ENCODE measurements at regions not wholly inside any gene's neighbourhood (a gene's known extent, or its start where the extent isn't known, plus 50 kb on each side); places are given as distances from the start of the nearest gene placed in this dataset.

GRCh38 chr2:143954844-143955243 is 565.1 kb downstream of the ZEB2 start:
- Histone ChIP-seq H3K27ac (ENCODE audit: low read length) (no peak overlapping the region), H3K9me2 (replicated peaks; ENCODE audit: low read length) (no peaks in the 10 kb centered on the region), H3K36me3 (ENCODE audit: low read depth, low read length) (no peaks in the 10 kb centered on the region), H2AFZ (ENCODE audit: low read length) (no peak overlapping the region), H3K4me3 (ENCODE audit: low read length) (no peak overlapping the region), H3K9me3 (ENCODE audit: low read length) (no peaks in the 10 kb centered on the region), H4K20me1 (ENCODE audit: low read length) (no peaks in the 10 kb centered on the region), H3K27me3 (ENCODE audit: low read length) (no peaks in the 10 kb centered on the region), H3K79me2 (ENCODE audit: low read length) (no peaks in the 10 kb centered on the region), H3K9ac (ENCODE audit: low read length) (no peak overlapping the region), H3K4me1 (ENCODE audit: insufficient read depth, low read length) (peaks cover 34% of the 10 kb centered on the region), H3F3A (ENCODE audit: low read length, unreplicated experiment) (no peaks in the 10 kb centered on the region), H3K4me2 (ENCODE audit: low read length) (no peak overlapping the region)
- DNase-seq = no peak
- ATAC-seq = no peak
- TF ChIP-seq EZH2phosphoT487 (IDR thresholded peaks at IDR 0.05; ENCODE audit: borderline replicate concordance, low read length) = no peak
- TF ChIP-seq EZH2 (IDR thresholded peaks at IDR 0.05; ENCODE audit: low read length, unreplicated experiment) = no peak
- TF ChIP-seq CTCF (conservative IDR thresholded peaks at IDR 0.05; ENCODE audit: low read depth, low read length) = no peak
- BruUV-seq (replicated peaks) = no TSS peak
- intact Hi-C loops (cut with micrococcal nuclease) = loop anchor here (1.0 kb wide), 1 partner anchor 129 kb away; no protein-coding TSS in a partner anchor
- ChIA-PET CTCF (no interaction called here), POLR2A (ENCODE audit: unreplicated experiment) (no interaction called here)

GRCh38 chr2:143954186-143954585 is 565.7 kb downstream of the ZEB2 start:
- Histone ChIP-seq H3F3A (ENCODE audit: low read length, unreplicated experiment) (no peaks in the 10 kb centered on the region), H3K4me1 (ENCODE audit: insufficient read depth, low read length) (peaks cover 34% of the 10 kb centered on the region), H3K4me2 (ENCODE audit: low read length) (0 out of 2 replicates have a peak overlapping the region, but pooled peaks have one; percentile 11), H3K4me3 (ENCODE audit: low read length) (no peak overlapping the region), H3K27me3 (ENCODE audit: low read length) (no peaks in the 10 kb centered on the region), H3K36me3 (ENCODE audit: low read depth, low read length) (no peaks in the 10 kb centered on the region), H3K9me3 (ENCODE audit: low read length) (no peaks in the 10 kb centered on the region), H3K9me2 (replicated peaks; ENCODE audit: low read length) (no peaks in the 10 kb centered on the region), H3K79me2 (ENCODE audit: low read length) (no peaks in the 10 kb centered on the region), H2AFZ (ENCODE audit: low read length) (no peak overlapping the region), H3K27ac (ENCODE audit: low read length) (no peak overlapping the region), H4K20me1 (ENCODE audit: low read length) (no peaks in the 10 kb centered on the region), H3K9ac (ENCODE audit: low read length) (no peak overlapping the region)
- intact Hi-C loops (cut with micrococcal nuclease) = loop anchor here (1.0 kb wide), 1 partner anchor 130 kb away; no protein-coding TSS in a partner anchor
- ChIA-PET POLR2A (ENCODE audit: unreplicated experiment) (no interaction called here), CTCF (interaction anchor here (0.6 kb wide), 1 partner anchor 379 kb away, joined by 3 read pairs; no protein-coding TSS in a partner anchor)
- DNase-seq (peak; percentile 36), ATAC-seq (peak; percentile 48)
- TF ChIP-seq CTCF (conservative IDR thresholded peaks at IDR 0.05; ENCODE audit: low read depth, low read length) = no peak
- TF ChIP-seq EZH2 (IDR thresholded peaks at IDR 0.05; ENCODE audit: low read length, unreplicated experiment) = no peak
- no peak for TF ChIP-seq EZH2phosphoT487 (IDR thresholded peaks at IDR 0.05; ENCODE audit: borderline replicate concordance, low read length)
- BruUV-seq (replicated peaks) = no TSS peak

GRCh38 chr2:143953451-143954030 is 566.4 kb downstream of the ZEB2 start:
- Histone ChIP-seq H3K4me1 (ENCODE audit: insufficient read depth, low read length) (peaks cover 34% of the 10 kb centered on the region), H3K4me2 (ENCODE audit: low read length) (no peak overlapping the region), H3K79me2 (ENCODE audit: low read length) (no peaks in the 10 kb centered on the region), H3K4me3 (ENCODE audit: low read length) (no peak overlapping the region), H3K27ac (ENCODE audit: low read length) (no peak overlapping the region), H4K20me1 (ENCODE audit: low read length) (no peaks in the 10 kb centered on the region), H3K9me2 (replicated peaks; ENCODE audit: low read length) (no peaks in the 10 kb centered on the region), H2AFZ (ENCODE audit: low read length) (no peak overlapping the region), H3F3A (ENCODE audit: low read length, unreplicated experiment) (no peaks in the 10 kb centered on the region), H3K9me3 (ENCODE audit: low read length) (no peaks in the 10 kb centered on the region), H3K36me3 (ENCODE audit: low read depth, low read length) (no peaks in the 10 kb centered on the region), H3K9ac (ENCODE audit: low read length) (no peak overlapping the region), H3K27me3 (ENCODE audit: low read length) (no peaks in the 10 kb centered on the region)
- intact Hi-C loops (cut with micrococcal nuclease) = loop anchor here (1.0 kb wide), 1 partner anchor 131 kb away; no protein-coding TSS in a partner anchor
- ATAC-seq (peak; percentile 16; the same call in 1 of the 2 replicates), DNase-seq (peak; percentile 32)
- BruUV-seq (replicated peaks) = no TSS peak
- TF ChIP-seq EZH2phosphoT487 (IDR thresholded peaks at IDR 0.05; ENCODE audit: borderline replicate concordance, low read length) = no peak
- no peak for TF ChIP-seq EZH2 (IDR thresholded peaks at IDR 0.05; ENCODE audit: low read length, unreplicated experiment)
- TF ChIP-seq CTCF (conservative IDR thresholded peaks at IDR 0.05; ENCODE audit: low read depth, low read length) = no peak
- POLR2A ChIA-PET (ENCODE audit: unreplicated experiment) = no interaction called here
- CTCF ChIA-PET = interaction anchor here (0.5 to 0.6 kb wide), 2 partner anchors 378 to 400 kb away, joined by 3 to 9 read pairs; no protein-coding TSS in a partner anchor

Measured in PC-3 (cell line).